GM19452 (cell line): ENCODE measurements at regions not wholly inside any gene's neighbourhood (a gene's known extent, or its start where the extent isn't known, plus 50 kb on each side); places are given as distances from the start of the nearest gene placed in this dataset.
"Not testable (repeated sequence)": the region's sequence is repeated elsewhere in the genome, so short reads cannot be mapped to it uniquely, and the experiment has no call there.

Experiments
- ATAC-seq: cut with Tn5 transposase; IDR thresholded peaks from one replicate; pipeline ENCODE4 v1.9.1; 2021; ENCODE audit not compliant: unreplicated experiment

- ATAC-seq = not testable (repeated sequence)
These were observed 106.6 kb upstream of the SEC22B start for GRCh38 chr1:120282744-120283464.

GRCh38 chr1:120278259-120278610 lies 101.9 kb upstream of the SEC22B start:
- ATAC-seq = not testable (repeated sequence)

- ATAC-seq = not testable (repeated sequence)
These were observed 101.3 kb upstream of the SEC22B start for GRCh38 chr1:120277428-120278258.

GRCh38 chr1:120276710-120277109 lies 100.4 kb upstream of the SEC22B start:
- ATAC-seq = not testable (repeated sequence)

GRCh38 chr1:120274438-120274837 lies 98.1 kb upstream of the SEC22B start:
- ATAC-seq = not testable (repeated sequence)

- ATAC-seq = not testable (repeated sequence)
These were observed 97.0 kb upstream of the SEC22B start for GRCh38 chr1:120273363-120273762.

- ATAC-seq = not testable (repeated sequence)
These were observed 95.9 kb upstream of the SEC22B start for GRCh38 chr1:120272242-120272641.

GRCh38 chr1:120271561-120272221 lies 95.4 kb upstream of the SEC22B start:
- not testable (repeated sequence) for ATAC-seq

- ATAC-seq = not testable (repeated sequence)
These were observed 91.7 kb upstream of the SEC22B start for GRCh38 chr1:120267894-120268551.

GRCh38 chr1:120264564-120264963 lies 88.2 kb upstream of the SEC22B start:
- not testable (repeated sequence) for ATAC-seq

GRCh38 chr1:120262791-120263751 lies 86.8 kb upstream of the SEC22B start:
- ATAC-seq = not testable (repeated sequence)

GRCh38 chr1:120257778-120258105 lies 81.4 kb upstream of the SEC22B start:
- not testable (repeated sequence) for ATAC-seq

- not testable (repeated sequence) for ATAC-seq
These were observed 80.9 kb upstream of the SEC22B start for GRCh38 chr1:120257064-120257777.

- ATAC-seq = not testable (repeated sequence)
These were observed 74.4 kb upstream of the SEC22B start for GRCh38 chr1:120250756-120251155.

- ATAC-seq = not testable (repeated sequence)
These were observed 72.6 kb upstream of the SEC22B start for GRCh38 chr1:120248726-120249427.

- ATAC-seq = not testable (repeated sequence)
These were observed 71.9 kb upstream of the SEC22B start for GRCh38 chr1:120248203-120248602.

- ATAC-seq = not testable (repeated sequence)
These were observed 67.5 kb upstream of the SEC22B start for GRCh38 chr1:120243867-120244266.

GRCh38 chr1:120242582-120242981 lies 66.3 kb upstream of the SEC22B start:
- ATAC-seq = not testable (repeated sequence)

- ATAC-seq = not testable (repeated sequence)
These were observed 65.5 kb upstream of the SEC22B start for GRCh38 chr1:120241868-120242267.
